NB4 (cell line): ENCODE measurements at regions not wholly inside any gene's neighbourhood (a gene's known extent, or its start where the extent isn't known, plus 50 kb on each side); places are given as distances from the start of the nearest gene placed in this dataset.

Experiments used
- CTCF ChIP-seq: IDR thresholded peaks from one replicate; pipeline ENCODE4 v1.5.1; 2012; ENCODE audit warnings: low read depth, low read length
- MYC ChIP-seq: IDR thresholded peaks from 2 replicates; pipeline ENCODE4 v1.6.1; 2011; ENCODE audit warnings: low read depth, low read length
- POLR2A ChIP-seq: IDR thresholded peaks from 2 replicates; pipeline ENCODE4 v1.6.1; 2011; ENCODE audit warnings: mild to moderate bottlenecking; ENCODE audit not compliant: insufficient read length; ENCODE audit errors: extremely low read depth

- TF ChIP-seq POLR2A (no peak), CTCF (no peak), MYC (no peak)
These were observed 631.5 kb upstream of the NRP1 start for GRCh38 chr10:33965795-33966581.
